ENCODE measurements at regions not wholly inside any gene's neighbourhood (a gene's known extent, or its start where the extent isn't known, plus 50 kb on each side); places are given as distances from the start of the nearest gene placed in this dataset.

GRCh38 chr3:94359996-94360395 lies 297.1 kb downstream of the NSUN3 start:
- no peak for TF ChIP-seq CTCF (IDR thresholded peaks at IDR 0.05; ENCODE audit: poor library complexity)
- TF ChIP-seq EZH2phosphoT487 (IDR thresholded peaks at IDR 0.05; ENCODE audit: low read depth, severe bottlenecking, unreplicated experiment): no peak
